Mesendoderm (in vitro differentiated cells): ENCODE measurements at regions not wholly inside any gene's neighbourhood (a gene's known extent, or its start where the extent isn't known, plus 50 kb on each side); places are given as distances from the start of the nearest gene placed in this dataset.

Experiments
- DNase-seq: peaks from one replicate; pipeline ENCODE4 v3.0.0; 2013
- H2AK5ac ChIP-seq: 2 replicates; pipeline ENCODE4 v1.6.1; 2013; ENCODE audit warnings: low read length, inconsistent platforms
- H2BK120ac ChIP-seq: 2 replicates; pipeline ENCODE4 v1.6.1; 2013; ENCODE audit warnings: low read depth, mild to moderate bottlenecking, low read length, moderate library complexity, mixed read lengths
- H2BK15ac ChIP-seq: replicated peaks from 2 replicates; pipeline ENCODE4 v1.6.1; 2013; ENCODE audit warnings: low read depth, mild to moderate bottlenecking, moderate library complexity
- H2BK5ac ChIP-seq: 2 replicates; pipeline ENCODE4 v1.6.1; 2013; ENCODE audit warnings: low read length, inconsistent platforms
- H3K18ac ChIP-seq: 2 replicates; pipeline ENCODE4 v1.6.1; 2013; ENCODE audit warnings: mild to moderate bottlenecking, low read length, mixed read lengths
- H3K23ac ChIP-seq: one replicate; pipeline ENCODE4 v1.6.1; 2013; ENCODE audit warnings: low read length
- H3K27ac ChIP-seq: 2 replicates; pipeline ENCODE4 v1.5.1; 2013; ENCODE audit warnings: low read depth, mild to moderate bottlenecking, inconsistent platforms, low read length, moderate library complexity
- H3K27me3 ChIP-seq: 2 replicates; pipeline ENCODE4 v1.6.1; 2013; ENCODE audit warnings: low read length, control low read depth, mild to moderate bottlenecking, inconsistent platforms; ENCODE audit not compliant: insufficient read depth, poor library complexity
- H3K36me3 ChIP-seq: 2 replicates; pipeline ENCODE4 v1.6.1; 2013; ENCODE audit warnings: low read length, inconsistent platforms; ENCODE audit not compliant: control insufficient read depth, insufficient read depth
- H3K4ac ChIP-seq: one replicate; pipeline ENCODE4 v1.6.1; 2013; ENCODE audit warnings: low read depth, mild to moderate bottlenecking, low read length, moderate library complexity
- H3K4me1 ChIP-seq: 2 replicates; pipeline ENCODE4 v1.6.1; 2013; ENCODE audit warnings: low read depth, low read length, inconsistent platforms; ENCODE audit not compliant: control insufficient read depth
- H3K4me2 ChIP-seq: 2 replicates; pipeline ENCODE4 v1.6.1; 2013; ENCODE audit warnings: low read length
- H3K4me3 ChIP-seq: 2 replicates; pipeline ENCODE4 v1.5.1; 2013; ENCODE audit warnings: mild to moderate bottlenecking, low read length
- H3K56ac ChIP-seq: one replicate; pipeline ENCODE4 v1.6.1; 2013; ENCODE audit warnings: low read length
- H3K79me1 ChIP-seq: 2 replicates; pipeline ENCODE4 v1.6.1; 2013; ENCODE audit warnings: low read length, inconsistent platforms
- H3K79me2 ChIP-seq: 2 replicates; pipeline ENCODE4 v1.6.1; 2013; ENCODE audit warnings: mild to moderate bottlenecking, low read length; ENCODE audit not compliant: control insufficient read depth, insufficient read depth
- H3K9ac ChIP-seq: 2 replicates; pipeline ENCODE4 v1.6.1; 2013; ENCODE audit warnings: low read length, inconsistent platforms
- H4K5ac ChIP-seq: one replicate; pipeline ENCODE4 v1.6.1; 2013; ENCODE audit warnings: low read length
- H4K8ac ChIP-seq: one replicate; pipeline ENCODE4 v1.6.1; 2013; ENCODE audit warnings: low read depth, mild to moderate bottlenecking, control low read depth, low read length, moderate library complexity
- WGBS: extraction: QIAGEN DNeasy Blood & Tissue Kit; methylation state at CpG from one replicate; pipeline ENCODE4 v1.1.7; 2013; ENCODE audit warnings: low lambda C conversion rate, missing lambda C conversion rate; ENCODE audit not compliant: insufficient coverage; ENCODE audit errors: extremely low coverage; 5-methylcytosine and 5-hydroxymethylcytosine counted together

DNA sequence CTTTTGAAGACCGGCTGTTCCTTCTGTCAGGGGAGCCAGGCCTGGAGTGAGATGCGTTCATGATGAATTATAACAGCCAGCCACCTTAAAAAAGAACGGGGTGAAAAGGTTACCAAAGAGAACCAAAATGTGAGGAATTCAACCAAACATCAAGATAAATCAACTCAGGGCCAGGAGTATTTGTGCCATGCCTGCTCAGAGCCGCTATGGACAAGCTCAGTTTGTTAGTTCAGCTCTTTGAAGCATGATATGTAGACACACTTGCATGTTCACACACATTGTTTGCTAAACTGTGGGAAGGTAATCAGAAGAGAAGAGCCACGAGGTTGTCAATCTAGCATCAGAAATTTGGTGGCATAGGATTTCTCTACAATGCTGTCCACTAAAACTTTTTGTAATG is 367.4 kb upstream of the TBX3 start:
- Histone ChIP-seq H2BK120ac (no peak overlapping the region), H4K8ac (no peak overlapping the region), H3K4ac (no peak overlapping the region), H3K4me3 (no peak overlapping the region), H3K79me1 (no peaks in the 10 kb centered on the region), H4K5ac (no peak overlapping the region), H3K27me3 (no peaks in the 10 kb centered on the region), H3K4me1 (no peaks in the 10 kb centered on the region), H3K27ac (no peak overlapping the region), H3K36me3 (no peaks in the 10 kb centered on the region), H3K4me2 (no peak overlapping the region), H3K56ac (no peak overlapping the region), H3K23ac (no peak overlapping the region), H2BK15ac (no peak overlapping the region), H2AK5ac (no peak overlapping the region), H2BK5ac (no peak overlapping the region), H3K79me2 (no peaks in the 10 kb centered on the region), H3K9ac (no peak overlapping the region), H3K18ac (no peak overlapping the region)
- no peak for DNase-seq
- no CpG with 5 or more reads among the region's 5 CpGs for WGBS

DNA sequence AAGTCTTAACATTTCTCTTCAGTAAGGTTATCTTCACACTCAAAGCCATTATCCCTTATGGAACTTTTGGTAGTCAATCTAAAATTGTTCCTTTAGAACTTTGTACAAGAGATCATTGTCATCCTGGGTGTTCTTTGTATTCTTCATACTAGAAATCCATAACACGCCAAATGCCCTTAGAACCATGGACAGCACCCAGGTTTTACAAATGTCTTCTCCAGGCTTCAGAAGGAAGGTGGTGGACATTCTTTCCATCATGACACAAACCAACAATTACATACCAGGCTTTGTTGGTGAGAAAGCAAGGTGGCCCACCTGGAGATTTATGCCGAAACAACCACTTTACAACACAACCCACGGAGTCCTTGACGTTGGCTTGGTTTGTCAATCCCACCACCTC is 365.6 kb upstream of the TBX3 start:
- no peak overlapping the region for H3K4ac ChIP-seq
- no peaks in the 10 kb centered on the region for H3K79me1 ChIP-seq
- no peaks in the 10 kb centered on the region for H3K79me2 ChIP-seq
- no peak overlapping the region for H3K9ac ChIP-seq
- WGBS: no CpG with 5 or more reads among the region's 4 CpGs
- no peak overlapping the region for H3K23ac ChIP-seq
- H2BK120ac ChIP-seq: no peak overlapping the region
- H4K5ac ChIP-seq: no peak overlapping the region
- DNase-seq: peak; percentile 31
- no peak overlapping the region for H3K18ac ChIP-seq
- no peak overlapping the region for H3K27ac ChIP-seq
- H3K27me3 ChIP-seq: no peaks in the 10 kb centered on the region
- H3K36me3 ChIP-seq: no peaks in the 10 kb centered on the region
- no peaks in the 10 kb centered on the region for H3K4me1 ChIP-seq
- H2BK5ac ChIP-seq: no peak overlapping the region
- no peak overlapping the region for H3K4me3 ChIP-seq
- H4K8ac ChIP-seq: no peak overlapping the region
- no peak overlapping the region for H3K4me2 ChIP-seq
- no peak overlapping the region for H2AK5ac ChIP-seq
- H2BK15ac ChIP-seq: no peak overlapping the region
- no peak overlapping the region for H3K56ac ChIP-seq

DNA sequence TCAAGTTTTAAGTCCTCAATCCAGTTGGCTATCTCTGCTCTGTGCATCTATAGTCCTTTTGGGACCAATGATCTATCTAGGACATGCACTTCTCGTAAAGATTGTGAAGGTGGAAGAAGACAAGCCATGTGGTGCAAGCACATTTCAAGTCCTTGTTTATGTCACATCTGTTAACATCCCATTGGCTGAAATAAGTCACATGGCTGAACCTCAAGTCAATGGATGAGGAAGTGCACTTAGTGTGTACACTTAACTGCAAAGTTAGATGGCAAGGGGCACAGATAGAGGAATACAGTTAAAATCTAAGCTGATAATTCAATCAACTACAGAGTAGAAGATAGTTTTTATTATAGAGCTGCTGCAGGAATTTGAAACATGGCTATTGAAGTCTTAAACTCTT is 362.8 kb upstream of the TBX3 start:
- Histone ChIP-seq H3K23ac (no peak overlapping the region), H2AK5ac (no peak overlapping the region), H2BK5ac (no peak overlapping the region), H4K5ac (no peak overlapping the region), H4K8ac (no peak overlapping the region), H3K9ac (no peak overlapping the region), H2BK120ac (no peak overlapping the region), H3K4me1 (no peaks in the 10 kb centered on the region), H3K4me3 (no peak overlapping the region), H3K79me2 (no peaks in the 10 kb centered on the region), H3K18ac (no peak overlapping the region), H2BK15ac (no peak overlapping the region), H3K27me3 (no peaks in the 10 kb centered on the region), H3K36me3 (no peaks in the 10 kb centered on the region), H3K27ac (no peak overlapping the region), H3K4ac (no peak overlapping the region), H3K79me1 (no peaks in the 10 kb centered on the region), H3K56ac (no peak overlapping the region), H3K4me2 (no peak overlapping the region)
- WGBS: no CpG with 5 or more reads among the region's 1 CpG
- DNase-seq: peak; percentile 13

DNA sequence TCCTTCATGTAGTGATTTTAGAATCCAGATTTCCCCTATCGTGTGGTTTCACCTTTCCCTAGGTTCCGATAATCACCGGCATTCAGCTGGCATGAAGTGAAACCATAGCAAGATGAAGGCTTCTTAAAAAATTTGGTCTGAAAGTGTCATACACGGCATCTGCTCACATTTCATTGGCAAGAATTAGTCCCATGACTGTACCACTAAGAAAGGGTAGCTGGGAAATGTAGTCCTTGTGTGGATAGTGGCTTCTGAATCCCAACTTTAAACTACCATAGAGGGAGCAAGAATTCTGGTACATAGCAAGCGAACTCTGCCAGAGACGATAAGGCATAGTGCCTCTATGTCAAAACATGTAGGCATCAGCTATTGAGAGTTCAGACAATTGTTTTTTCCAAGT is 360.1 kb upstream of the TBX3 start:
- H2AK5ac ChIP-seq: no peak overlapping the region
- no peak overlapping the region for H3K27ac ChIP-seq
- no peak overlapping the region for H4K5ac ChIP-seq
- no peaks in the 10 kb centered on the region for H3K79me1 ChIP-seq
- peak; percentile 26 for DNase-seq
- no peak overlapping the region for H3K9ac ChIP-seq
- H3K4me1 ChIP-seq: no peaks in the 10 kb centered on the region
- no peaks in the 10 kb centered on the region for H3K27me3 ChIP-seq
- no peak overlapping the region for H2BK120ac ChIP-seq
- no peak overlapping the region for H3K4ac ChIP-seq
- no peak overlapping the region for H2BK5ac ChIP-seq
- H3K4me3 ChIP-seq: no peak overlapping the region
- no peaks in the 10 kb centered on the region for H3K79me2 ChIP-seq
- H3K18ac ChIP-seq: no peak overlapping the region
- H2BK15ac ChIP-seq: no peak overlapping the region
- H3K4me2 ChIP-seq: no peak overlapping the region
- H3K23ac ChIP-seq: no peak overlapping the region
- no peak overlapping the region for H4K8ac ChIP-seq
- H3K36me3 ChIP-seq: no peaks in the 10 kb centered on the region
- H3K56ac ChIP-seq: no peak overlapping the region
- no CpG with 5 or more reads among the region's 6 CpGs for WGBS

DNA sequence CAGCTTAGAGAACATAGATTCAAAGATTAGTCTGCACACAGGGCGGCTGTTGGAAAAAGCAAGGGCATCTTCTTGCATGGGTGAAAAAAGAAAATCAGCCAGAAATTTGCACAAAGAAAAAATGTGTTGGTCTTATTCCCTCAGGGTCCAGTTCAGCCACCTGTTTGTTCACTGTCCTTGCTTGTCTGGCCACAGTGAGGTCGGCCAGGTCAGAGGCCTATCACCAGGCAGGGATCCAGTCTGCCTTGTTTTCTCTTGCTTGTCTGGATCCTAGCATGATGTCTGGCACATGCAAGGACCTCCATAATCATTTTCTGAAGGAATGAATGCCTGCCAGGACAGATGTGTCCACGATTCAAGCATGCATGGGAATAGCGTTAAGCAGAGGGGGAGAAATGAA is 359.1 kb upstream of the TBX3 start:
- no peak overlapping the region for H3K9ac ChIP-seq
- H2BK15ac ChIP-seq: no peak overlapping the region
- H3K27me3 ChIP-seq: no peaks in the 10 kb centered on the region
- no peaks in the 10 kb centered on the region for H3K79me2 ChIP-seq
- H3K18ac ChIP-seq: no peak overlapping the region
- H3K79me1 ChIP-seq: no peaks in the 10 kb centered on the region
- no peaks in the 10 kb centered on the region for H3K4me1 ChIP-seq
- H2BK5ac ChIP-seq: no peak overlapping the region
- no peak overlapping the region for H4K5ac ChIP-seq
- WGBS: no CpG with 5 or more reads among the region's 4 CpGs
- H2BK120ac ChIP-seq: no peak overlapping the region
- H2AK5ac ChIP-seq: no peak overlapping the region
- H3K4ac ChIP-seq: no peak overlapping the region
- no peaks in the 10 kb centered on the region for H3K36me3 ChIP-seq
- H3K4me2 ChIP-seq: no peak overlapping the region
- DNase-seq: no peak
- H3K23ac ChIP-seq: no peak overlapping the region
- no peak overlapping the region for H3K27ac ChIP-seq
- H4K8ac ChIP-seq: no peak overlapping the region
- no peak overlapping the region for H3K56ac ChIP-seq
- no peak overlapping the region for H3K4me3 ChIP-seq

DNA sequence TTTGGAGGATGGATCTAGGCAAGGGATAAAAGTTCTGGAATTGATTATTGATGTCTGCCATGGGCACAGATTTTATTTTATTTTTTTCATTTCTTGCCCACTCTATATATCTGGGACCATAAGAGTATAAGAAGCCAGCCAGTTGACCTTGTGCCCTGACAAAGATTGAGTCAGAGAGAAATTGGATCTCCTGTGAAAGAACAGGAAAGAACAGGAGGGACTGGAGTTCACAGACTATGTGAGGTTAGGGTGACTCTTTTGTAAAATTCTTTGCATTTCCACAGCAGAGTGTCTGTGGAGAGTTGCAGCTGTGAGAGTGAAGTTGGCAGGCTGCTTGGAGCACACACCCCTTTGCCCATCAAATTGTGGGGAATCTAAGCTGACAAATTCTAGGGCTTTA is 358.4 kb upstream of the TBX3 start:
- no peak overlapping the region for H3K9ac ChIP-seq
- no peak for DNase-seq

More for the DNA sequence above, 358.4 kb upstream of the TBX3 start:
- Histone ChIP-seq H3K23ac (no peak overlapping the region), H4K8ac (no peak overlapping the region), H3K4me3 (no peak overlapping the region), H3K36me3 (no peaks in the 10 kb centered on the region), H2BK15ac (no peak overlapping the region), H3K27me3 (no peaks in the 10 kb centered on the region), H3K79me1 (no peaks in the 10 kb centered on the region), H3K4me2 (no peak overlapping the region), H3K4me1 (no peaks in the 10 kb centered on the region), H2BK120ac (no peak overlapping the region), H3K56ac (no peak overlapping the region), H3K79me2 (no peaks in the 10 kb centered on the region), H2AK5ac (no peak overlapping the region), H3K18ac (no peak overlapping the region), H2BK5ac (no peak overlapping the region), H4K5ac (no peak overlapping the region), H3K27ac (no peak overlapping the region), H3K4ac (no peak overlapping the region)
